ENCODE measurements at regions not wholly inside any gene's neighbourhood (a gene's known extent, or its start where the extent isn't known, plus 50 kb on each side); places are given as distances from the start of the nearest gene placed in this dataset.

DNA sequence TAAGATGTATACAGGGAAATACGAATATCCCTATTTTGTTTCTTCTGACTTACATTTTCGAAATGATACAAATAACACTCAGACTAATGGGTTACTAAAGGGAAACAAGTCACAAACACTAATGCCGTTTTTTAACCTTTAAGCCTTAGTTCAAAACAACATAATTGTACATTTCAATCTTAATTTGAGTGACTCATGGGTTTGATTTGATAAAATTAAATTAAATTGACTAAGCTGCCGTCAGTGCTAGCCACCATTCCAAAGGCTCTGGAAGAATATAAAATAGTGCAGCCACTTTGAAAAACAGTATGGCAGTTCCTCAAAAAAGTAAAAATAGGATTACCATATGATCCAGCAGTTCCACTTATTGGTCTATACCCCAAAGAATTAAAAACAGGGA lies 133.8 kb upstream of the NT5C1B start:
- Histone ChIP-seq H3K36me3 (ENCODE audit: control insufficient read depth in 5 of 5, insufficient read depth in 5 of 5, low read length in 5 of 5) (no peaks in the 10 kb centered on the region), H3K4me3 (ENCODE audit: low read depth in 1 of 5, low read length in 5 of 5) (no peak overlapping the region), H3K27ac (ENCODE audit: low read depth, low read length) (no peak overlapping the region), H3K9ac (ENCODE audit: low read length in 5 of 5) (no peak overlapping the region), H3K4me1 (ENCODE audit: control insufficient read depth in 5 of 5, insufficient read depth in 5 of 5, low read length in 5 of 5) (peaks cover 0 to 6% (median 0%) of the 10 kb centered on the region in 5 donors), H3K9me3 (ENCODE audit: control insufficient read depth in 5 of 5, low read length in 5 of 5) (no peaks in the 10 kb centered on the region), H3K27me3 (ENCODE audit: control insufficient read depth in 5 of 5, insufficient read depth in 4 of 5, low read length in 5 of 5) (no peaks in the 10 kb centered on the region)

DNA sequence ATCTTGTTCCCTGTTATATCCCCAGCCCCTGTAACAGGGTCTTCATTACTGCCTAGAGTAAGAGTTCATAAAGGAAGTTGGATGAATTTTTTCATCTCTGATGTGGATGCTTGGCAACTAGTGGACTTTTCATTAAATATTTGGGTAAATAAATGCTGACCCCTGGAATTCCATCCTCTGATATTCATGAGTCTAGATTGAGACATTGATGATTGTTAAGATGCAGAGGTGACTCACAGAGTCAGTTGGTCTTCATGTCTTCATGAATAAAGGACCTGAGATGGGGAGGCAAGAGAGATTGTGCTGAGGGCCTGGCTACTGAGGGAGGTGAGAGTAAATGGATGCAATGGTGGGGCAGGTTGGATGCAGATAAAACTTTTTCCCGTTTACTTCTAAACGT lies 132.7 kb upstream of the NT5C1B start:
- Histone ChIP-seq H3K36me3 (ENCODE audit: control insufficient read depth in 5 of 5, insufficient read depth in 5 of 5, low read length in 5 of 5) (no peaks in the 10 kb centered on the region), H3K4me1 (ENCODE audit: control insufficient read depth in 5 of 5, insufficient read depth in 5 of 5, low read length in 5 of 5) (peaks cover 0 to 6% (median 0%) of the 10 kb centered on the region in 5 donors), H3K4me3 (ENCODE audit: low read depth in 1 of 5, low read length in 5 of 5) (no peak overlapping the region), H3K27ac (ENCODE audit: low read depth, low read length) (no peak overlapping the region), H3K27me3 (ENCODE audit: control insufficient read depth in 5 of 5, insufficient read depth in 4 of 5, low read length in 5 of 5) (no peaks in the 10 kb centered on the region), H3K9me3 (ENCODE audit: control insufficient read depth in 5 of 5, low read length in 5 of 5) (no peaks in the 10 kb centered on the region), H3K9ac (ENCODE audit: low read length in 5 of 5) (no peak overlapping the region)

DNA sequence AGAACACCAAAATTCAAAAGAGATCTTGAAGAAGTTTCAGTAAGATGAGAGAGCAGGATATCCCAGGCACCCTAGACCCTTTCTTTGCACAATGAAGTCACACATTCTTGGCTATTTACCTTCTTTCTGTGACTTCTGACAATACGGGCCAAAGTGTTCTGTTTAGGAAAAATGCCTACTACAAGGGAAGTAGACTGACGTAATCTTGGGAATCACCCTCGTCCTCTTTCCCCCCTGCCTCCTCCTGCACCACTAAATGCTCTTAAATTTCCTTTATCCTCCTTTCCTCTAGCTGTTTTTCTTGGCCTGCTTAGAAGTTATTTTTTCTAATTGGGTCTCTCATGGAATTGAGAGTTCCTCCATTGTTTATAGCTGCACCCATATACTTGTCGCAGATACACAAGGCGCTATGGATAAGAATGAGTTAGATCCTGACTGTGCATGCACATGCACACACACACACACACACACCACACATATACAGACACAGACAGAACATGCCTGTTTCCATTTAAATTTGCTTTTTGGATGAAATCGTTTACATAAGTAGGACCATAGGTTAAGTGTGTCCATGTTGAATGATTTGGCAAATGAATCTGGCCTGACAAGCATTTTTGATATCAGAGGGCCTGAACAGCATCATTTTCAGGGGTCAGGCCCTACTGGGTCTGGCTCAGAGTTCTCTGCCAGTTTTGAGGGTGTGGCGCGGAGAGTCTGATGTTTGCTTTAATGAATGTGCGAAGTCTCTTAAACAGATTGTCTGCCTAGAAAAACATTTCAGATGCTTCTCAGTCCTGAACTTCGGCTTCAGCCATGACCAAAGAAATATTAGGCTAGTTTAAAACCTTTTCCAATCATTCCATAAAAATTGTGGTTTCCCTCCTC lies 131.9 kb upstream of the NT5C1B start:
- no peaks in the 10 kb centered on the region for H3K27me3 ChIP-seq (ENCODE audit: control insufficient read depth in 5 of 5, insufficient read depth in 4 of 5, low read length in 5 of 5)
- H3K9ac ChIP-seq (ENCODE audit: low read length in 5 of 5), result no peak overlapping the region
- H3K9me3 ChIP-seq (ENCODE audit: control insufficient read depth in 5 of 5, low read length in 5 of 5), result no peaks in the 10 kb centered on the region
- H3K36me3 ChIP-seq (ENCODE audit: control insufficient read depth in 5 of 5, insufficient read depth in 5 of 5, low read length in 5 of 5), result no peaks in the 10 kb centered on the region
- H3K4me3 ChIP-seq (ENCODE audit: low read depth in 1 of 5, low read length in 5 of 5), result no peak overlapping the region
- H3K27ac ChIP-seq (ENCODE audit: low read depth, low read length), result no peak overlapping the region
- peaks cover 0 to 6% (median 0%) of the 10 kb centered on the region in 5 donors for H3K4me1 ChIP-seq (ENCODE audit: control insufficient read depth in 5 of 5, insufficient read depth in 5 of 5, low read length in 5 of 5)

DNA sequence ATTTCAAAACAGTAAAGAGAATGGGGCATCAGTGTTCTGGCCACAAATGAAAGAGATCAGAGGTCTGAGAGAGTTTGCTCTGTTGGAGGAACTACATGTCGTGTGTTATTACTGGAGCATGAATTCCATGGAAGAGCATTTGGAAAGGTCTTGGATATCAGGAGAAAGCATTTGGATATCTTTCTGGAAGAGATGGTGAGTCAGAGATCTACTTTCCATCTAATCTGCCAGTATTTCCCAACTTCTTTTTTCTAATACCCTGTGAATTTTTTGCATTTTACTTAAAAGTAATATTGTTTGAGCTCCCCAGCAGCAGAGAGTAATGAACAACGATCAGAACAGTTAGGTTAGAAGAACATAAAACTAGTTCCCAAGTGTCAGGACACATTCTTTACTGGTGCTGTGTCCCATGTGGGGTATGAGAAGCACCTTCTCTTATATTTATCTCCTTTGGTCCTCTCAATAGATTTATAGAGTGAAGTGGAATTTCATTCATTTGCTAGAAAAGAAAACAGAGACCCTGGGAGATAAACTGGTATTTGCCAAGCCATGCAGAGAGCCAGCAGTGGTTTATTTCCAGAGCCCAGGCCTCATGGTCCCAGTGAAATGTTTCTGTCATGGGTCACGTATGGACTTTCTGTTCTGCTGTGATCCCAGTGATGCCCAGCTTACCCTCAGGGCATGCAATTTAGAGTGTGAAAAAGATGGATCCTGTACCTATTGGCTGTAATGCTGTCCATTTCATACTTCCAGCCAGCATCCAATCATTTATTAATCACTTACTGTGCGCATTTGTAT lies 130.8 kb upstream of the NT5C1B start:
- no peak overlapping the region for H3K4me3 ChIP-seq (ENCODE audit: low read depth in 1 of 5, low read length in 5 of 5)
- no peaks in the 10 kb centered on the region for H3K9me3 ChIP-seq (ENCODE audit: control insufficient read depth in 5 of 5, low read length in 5 of 5)
- no peak overlapping the region for H3K9ac ChIP-seq (ENCODE audit: low read length in 5 of 5)
- H3K27ac ChIP-seq (ENCODE audit: low read depth, low read length), result no peak overlapping the region
- H3K4me1 ChIP-seq (ENCODE audit: control insufficient read depth in 5 of 5, insufficient read depth in 5 of 5, low read length in 5 of 5), result peaks cover 0 to 6% (median 0%) of the 10 kb centered on the region in 5 donors
- no peaks in the 10 kb centered on the region for H3K36me3 ChIP-seq (ENCODE audit: control insufficient read depth in 5 of 5, insufficient read depth in 5 of 5, low read length in 5 of 5)
- no peaks in the 10 kb centered on the region for H3K27me3 ChIP-seq (ENCODE audit: control insufficient read depth in 5 of 5, insufficient read depth in 4 of 5, low read length in 5 of 5)

DNA sequence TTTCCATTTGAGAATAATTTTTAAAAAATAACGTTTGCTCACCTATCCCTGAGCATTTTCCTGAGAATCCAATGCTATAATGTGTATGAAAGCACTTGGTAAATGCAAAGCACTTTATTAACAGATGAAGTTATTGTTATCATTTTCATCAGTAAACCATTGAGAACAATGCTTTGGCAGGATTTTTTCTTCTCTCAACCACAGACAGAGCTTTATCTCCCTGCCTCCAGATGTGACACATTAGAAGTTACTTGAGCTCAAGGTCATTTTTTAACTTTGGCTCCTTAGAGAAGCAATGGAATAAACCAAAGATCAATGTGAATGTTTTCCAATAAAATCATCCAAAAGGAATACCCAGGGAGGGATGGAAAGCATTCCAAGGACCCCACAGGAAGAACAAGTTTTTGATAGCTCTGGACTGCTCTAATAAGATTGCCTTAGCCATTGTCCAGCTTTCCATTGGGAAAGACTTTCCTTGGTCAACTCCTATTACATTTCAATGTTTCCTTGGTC lies 118.9 kb upstream of the NT5C1B start:
- H3K27ac ChIP-seq (ENCODE audit: low read depth, low read length), result no peak overlapping the region
- H3K9ac ChIP-seq (ENCODE audit: low read length in 5 of 5), result no peak overlapping the region
- H3K9me3 ChIP-seq (ENCODE audit: control insufficient read depth in 5 of 5, low read length in 5 of 5), result peaks cover 0 to 6% (median 4%) of the 10 kb centered on the region in 5 donors
- H3K36me3 ChIP-seq (ENCODE audit: control insufficient read depth in 5 of 5, insufficient read depth in 5 of 5, low read length in 5 of 5), result no peaks in the 10 kb centered on the region
- H3K4me3 ChIP-seq (ENCODE audit: low read depth in 1 of 5, low read length in 5 of 5), result no peak overlapping the region
- no peaks in the 10 kb centered on the region for H3K4me1 ChIP-seq (ENCODE audit: control insufficient read depth in 5 of 5, insufficient read depth in 5 of 5, low read length in 5 of 5)
- no peaks in the 10 kb centered on the region for H3K27me3 ChIP-seq (ENCODE audit: control insufficient read depth in 5 of 5, insufficient read depth in 4 of 5, low read length in 5 of 5)

DNA sequence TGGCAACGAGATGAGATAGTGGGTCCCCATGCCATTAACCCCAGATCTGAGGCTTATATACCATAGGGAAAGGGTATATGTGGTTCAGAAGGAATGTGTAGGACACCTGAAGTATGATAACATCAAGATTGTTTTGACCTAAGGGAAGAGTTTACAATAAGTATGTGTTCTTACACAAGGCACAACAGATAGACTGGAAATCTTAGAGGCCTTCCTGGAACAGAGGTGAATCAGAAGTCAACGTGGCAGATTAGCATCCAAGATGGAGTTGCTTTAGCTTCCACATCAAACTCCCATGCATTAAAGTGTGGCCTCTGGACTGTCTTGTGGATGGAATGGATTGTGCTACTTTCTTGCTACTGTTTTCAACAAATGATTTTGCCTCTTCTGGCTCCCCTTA lies 116.6 kb upstream of the NT5C1B start:
- Histone ChIP-seq H3K27ac (ENCODE audit: low read depth, low read length) (no peak overlapping the region), H3K4me1 (ENCODE audit: control insufficient read depth in 5 of 5, insufficient read depth in 5 of 5, low read length in 5 of 5) (no peaks in the 10 kb centered on the region), H3K9me3 (ENCODE audit: control insufficient read depth in 5 of 5, low read length in 5 of 5) (no peaks in the 10 kb centered on the region), H3K27me3 (ENCODE audit: control insufficient read depth in 5 of 5, insufficient read depth in 4 of 5, low read length in 5 of 5) (no peaks in the 10 kb centered on the region), H3K9ac (ENCODE audit: low read length in 5 of 5) (no peak overlapping the region), H3K36me3 (ENCODE audit: control insufficient read depth in 5 of 5, insufficient read depth in 5 of 5, low read length in 5 of 5) (no peaks in the 10 kb centered on the region), H3K4me3 (ENCODE audit: low read depth in 1 of 5, low read length in 5 of 5) (no peak overlapping the region)

DNA sequence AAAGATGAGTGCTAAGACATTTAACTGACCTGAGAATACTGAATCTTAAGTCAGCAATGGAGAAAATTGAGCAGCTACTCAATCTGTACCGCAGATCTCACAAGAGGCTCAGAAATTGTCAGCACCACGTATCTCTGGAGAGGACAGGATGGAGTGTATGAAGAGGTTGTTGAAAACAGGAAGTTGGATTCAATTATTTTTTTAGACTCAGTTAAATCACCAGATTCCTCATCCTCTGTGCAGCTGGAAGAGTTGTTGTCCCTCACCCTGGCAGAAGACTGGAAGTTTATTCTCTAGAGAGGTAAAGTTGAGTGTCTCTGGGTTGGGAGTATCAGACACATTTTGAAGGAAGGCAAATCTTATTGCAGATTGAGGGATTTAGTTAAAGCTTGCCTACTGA lies 114.9 kb upstream of the NT5C1B start:
- no peak overlapping the region for H3K27ac ChIP-seq (ENCODE audit: low read depth, low read length)
- H3K9ac ChIP-seq (ENCODE audit: low read length in 5 of 5), result no peak overlapping the region
- H3K27me3 ChIP-seq (ENCODE audit: control insufficient read depth in 5 of 5, insufficient read depth in 4 of 5, low read length in 5 of 5), result no peaks in the 10 kb centered on the region
- no peaks in the 10 kb centered on the region for H3K36me3 ChIP-seq (ENCODE audit: control insufficient read depth in 5 of 5, insufficient read depth in 5 of 5, low read length in 5 of 5)
- no peaks in the 10 kb centered on the region for H3K9me3 ChIP-seq (ENCODE audit: control insufficient read depth in 5 of 5, low read length in 5 of 5)
- no peaks in the 10 kb centered on the region for H3K4me1 ChIP-seq (ENCODE audit: control insufficient read depth in 5 of 5, insufficient read depth in 5 of 5, low read length in 5 of 5)
- no peak overlapping the region for H3K4me3 ChIP-seq (ENCODE audit: low read depth in 1 of 5, low read length in 5 of 5)

DNA sequence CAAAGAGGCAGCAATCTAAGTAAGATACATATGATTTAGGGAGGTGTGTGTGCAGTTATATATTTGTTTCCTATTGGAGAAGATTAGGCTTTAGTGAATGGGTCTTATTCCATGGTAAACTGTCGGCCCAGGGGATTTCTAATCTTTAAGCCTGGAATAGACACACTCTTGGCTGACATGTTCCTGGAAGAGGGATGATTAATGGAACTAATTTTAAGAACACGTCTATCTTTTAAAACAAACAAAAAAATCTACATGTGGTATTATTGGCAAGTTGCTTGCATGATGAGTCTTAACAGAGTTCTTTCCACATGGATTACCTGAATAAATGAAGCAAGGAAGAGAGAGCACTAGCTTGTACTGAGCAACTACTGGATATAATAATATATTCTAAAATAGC lies 114.2 kb upstream of the NT5C1B start:
- H3K4me3 ChIP-seq (ENCODE audit: low read depth in 1 of 5, low read length in 5 of 5), result no peak overlapping the region
- H3K9me3 ChIP-seq (ENCODE audit: control insufficient read depth in 5 of 5, low read length in 5 of 5), result no peaks in the 10 kb centered on the region
- H3K27me3 ChIP-seq (ENCODE audit: control insufficient read depth in 5 of 5, insufficient read depth in 4 of 5, low read length in 5 of 5), result no peaks in the 10 kb centered on the region
- no peak overlapping the region for H3K27ac ChIP-seq (ENCODE audit: low read depth, low read length)
- no peaks in the 10 kb centered on the region for H3K4me1 ChIP-seq (ENCODE audit: control insufficient read depth in 5 of 5, insufficient read depth in 5 of 5, low read length in 5 of 5)
- H3K9ac ChIP-seq (ENCODE audit: low read length in 5 of 5), result no peak overlapping the region
- H3K36me3 ChIP-seq (ENCODE audit: control insufficient read depth in 5 of 5, insufficient read depth in 5 of 5, low read length in 5 of 5), result no peaks in the 10 kb centered on the region

DNA sequence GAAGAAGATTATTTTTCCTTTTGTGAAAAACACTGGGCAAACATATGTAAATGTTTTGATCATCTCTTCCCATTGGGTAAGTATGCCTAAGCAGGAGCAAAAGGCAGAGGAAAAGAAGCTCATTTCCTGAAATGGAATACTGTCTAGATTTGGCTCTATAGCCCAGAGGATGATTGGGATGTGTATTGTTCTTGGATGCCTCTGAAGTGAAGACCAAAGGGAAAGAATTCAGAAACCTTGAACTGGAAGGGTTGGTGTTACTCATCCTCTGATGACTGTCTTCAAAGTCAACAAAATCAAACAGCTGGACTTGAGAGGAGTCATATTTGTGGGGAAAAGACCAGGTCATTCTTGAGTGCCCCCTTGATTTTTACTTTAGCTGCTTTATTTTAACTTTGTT lies 112.6 kb upstream of the NT5C1B start:
- Histone ChIP-seq H3K4me1 (ENCODE audit: control insufficient read depth in 5 of 5, insufficient read depth in 5 of 5, low read length in 5 of 5) (no peaks in the 10 kb centered on the region), H3K9ac (ENCODE audit: low read length in 5 of 5) (no peak overlapping the region), H3K36me3 (ENCODE audit: control insufficient read depth in 5 of 5, insufficient read depth in 5 of 5, low read length in 5 of 5) (no peaks in the 10 kb centered on the region), H3K9me3 (ENCODE audit: control insufficient read depth in 5 of 5, low read length in 5 of 5) (no peaks in the 10 kb centered on the region), H3K27me3 (ENCODE audit: control insufficient read depth in 5 of 5, insufficient read depth in 4 of 5, low read length in 5 of 5) (no peaks in the 10 kb centered on the region), H3K4me3 (ENCODE audit: low read depth in 1 of 5, low read length in 5 of 5) (no peak overlapping the region), H3K27ac (ENCODE audit: low read depth, low read length) (no peak overlapping the region)

DNA sequence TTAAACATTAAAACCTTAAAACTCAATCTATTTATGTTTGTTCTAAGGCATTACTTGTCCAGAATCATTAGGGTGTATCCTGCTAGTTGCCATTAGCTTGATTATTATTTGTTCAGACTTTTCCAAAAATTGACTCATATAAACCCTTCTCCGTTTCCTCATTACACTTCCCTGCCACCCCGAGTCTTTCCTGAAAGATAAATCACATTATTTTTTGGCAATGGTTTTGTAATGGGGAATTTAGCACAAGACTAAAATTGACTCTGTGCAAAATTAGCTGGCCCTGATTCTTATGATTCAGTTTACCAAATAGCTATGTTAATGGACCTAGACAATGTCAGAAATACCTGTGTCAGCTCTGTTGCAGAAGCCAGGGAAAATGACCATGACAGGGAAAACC lies 112.2 kb upstream of the NT5C1B start:
- no peak overlapping the region for H3K9ac ChIP-seq (ENCODE audit: low read length in 5 of 5)
- no peaks in the 10 kb centered on the region for H3K36me3 ChIP-seq (ENCODE audit: control insufficient read depth in 5 of 5, insufficient read depth in 5 of 5, low read length in 5 of 5)
- H3K4me3 ChIP-seq (ENCODE audit: low read depth in 1 of 5, low read length in 5 of 5), result no peak overlapping the region
- no peaks in the 10 kb centered on the region for H3K27me3 ChIP-seq (ENCODE audit: control insufficient read depth in 5 of 5, insufficient read depth in 4 of 5, low read length in 5 of 5)
- no peak overlapping the region for H3K27ac ChIP-seq (ENCODE audit: low read depth, low read length)
- H3K9me3 ChIP-seq (ENCODE audit: control insufficient read depth in 5 of 5, low read length in 5 of 5), result no peaks in the 10 kb centered on the region
- no peaks in the 10 kb centered on the region for H3K4me1 ChIP-seq (ENCODE audit: control insufficient read depth in 5 of 5, insufficient read depth in 5 of 5, low read length in 5 of 5)

Measured in subcutaneous abdominal adipose tissue (tissue), 5 donors.